HG02885 (cell line): ENCODE measurements at regions not wholly inside any gene's neighbourhood (a gene's known extent, or its start where the extent isn't known, plus 50 kb on each side); places are given as distances from the start of the nearest gene placed in this dataset.

ENCODE experiments used
- ATAC-seq: cut with Tn5 transposase; IDR thresholded peaks from one replicate; pipeline ENCODE4 v1.9.1; 2021; ENCODE audit warnings: mild to moderate bottlenecking; ENCODE audit not compliant: unreplicated experiment, poor library complexity

GRCh38 chr15:95840855-95841254 is 489.6 kb upstream of the NR2F2 start:
- no peak for ATAC-seq

DNA sequence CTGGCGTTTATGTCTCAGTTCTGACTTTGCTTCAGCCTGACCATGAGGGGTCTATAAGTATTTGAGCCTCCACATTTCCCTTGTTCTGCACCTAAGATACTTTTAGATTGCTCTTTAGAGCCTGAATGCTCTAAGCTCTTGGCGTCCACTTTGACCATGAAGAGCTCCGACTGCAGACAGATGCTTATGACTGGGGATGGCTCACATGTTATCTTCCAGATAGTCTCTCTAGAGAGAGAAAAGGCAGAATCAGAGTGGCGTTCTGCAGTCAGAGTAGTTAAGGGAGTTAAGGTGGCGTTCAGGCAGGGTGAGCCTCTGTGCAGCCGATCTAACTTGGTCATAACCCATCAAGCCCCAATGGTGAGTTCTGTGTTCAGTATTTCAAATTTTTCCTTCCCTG is 487.9 kb upstream of the NR2F2 start:
- no peak for ATAC-seq

DNA sequence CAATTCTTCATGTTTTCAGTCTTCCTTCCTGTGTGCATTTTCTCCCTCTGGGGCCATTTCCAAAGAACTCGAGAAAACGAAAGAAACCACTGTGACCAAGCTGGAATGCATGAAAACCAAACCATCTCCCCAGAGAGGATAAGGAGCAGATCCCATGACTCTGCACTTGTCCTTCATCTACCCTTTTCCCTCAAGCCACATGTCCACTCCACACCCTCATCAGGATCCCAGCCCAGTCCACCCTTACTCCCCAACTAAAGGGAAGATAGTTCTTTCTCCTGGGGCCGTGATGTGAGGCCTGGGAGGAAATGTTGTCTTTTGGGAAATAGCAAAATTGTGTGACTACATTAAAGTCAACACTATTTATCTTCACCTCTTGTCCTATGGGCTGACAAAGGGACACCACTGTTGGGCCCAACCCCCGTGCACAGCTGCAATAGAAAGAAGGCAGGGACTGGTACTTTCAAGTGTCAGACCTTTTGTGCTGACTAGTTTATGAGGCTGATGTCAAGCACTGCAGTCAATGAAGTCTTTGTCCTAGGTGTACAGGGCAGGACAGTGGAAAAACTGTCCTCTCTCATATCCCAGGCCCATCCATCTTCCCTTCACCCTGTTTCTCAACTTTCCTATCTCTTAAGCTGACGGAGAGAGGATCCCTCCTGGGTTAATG is 487.1 kb upstream of the NR2F2 start:
- ATAC-seq: no peak

DNA sequence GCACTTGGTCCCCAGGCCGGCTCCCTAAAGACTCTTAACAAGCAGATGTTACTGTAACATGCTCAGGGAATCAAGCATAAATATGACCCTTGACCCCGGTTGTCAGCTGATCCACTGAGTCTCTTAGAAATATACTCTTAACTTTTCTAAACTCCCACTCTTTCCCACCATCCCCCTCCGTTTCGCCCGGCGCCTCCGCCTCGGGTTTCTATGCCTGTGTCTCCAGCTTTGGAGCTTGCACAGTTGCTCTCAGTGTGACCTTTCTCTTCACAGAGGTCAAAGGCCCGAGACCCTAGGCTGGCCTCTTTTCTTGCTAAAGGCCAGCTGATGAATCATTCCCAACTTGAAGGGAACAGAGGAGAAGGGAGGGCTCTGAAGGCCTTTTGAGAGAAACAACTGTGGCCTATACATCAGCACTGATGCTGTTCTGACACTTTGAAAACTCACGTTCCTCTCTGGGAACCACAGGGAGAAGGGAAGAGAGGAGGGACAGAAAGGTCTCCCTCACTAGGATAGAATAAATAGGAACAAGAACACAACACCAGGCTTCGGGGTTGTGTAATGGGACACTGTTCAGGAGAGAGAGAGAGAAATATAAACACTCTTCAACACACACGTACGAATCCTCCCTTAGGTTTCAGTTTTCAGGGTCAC is 484.5 kb upstream of the NR2F2 start:
- ATAC-seq: no peak

DNA sequence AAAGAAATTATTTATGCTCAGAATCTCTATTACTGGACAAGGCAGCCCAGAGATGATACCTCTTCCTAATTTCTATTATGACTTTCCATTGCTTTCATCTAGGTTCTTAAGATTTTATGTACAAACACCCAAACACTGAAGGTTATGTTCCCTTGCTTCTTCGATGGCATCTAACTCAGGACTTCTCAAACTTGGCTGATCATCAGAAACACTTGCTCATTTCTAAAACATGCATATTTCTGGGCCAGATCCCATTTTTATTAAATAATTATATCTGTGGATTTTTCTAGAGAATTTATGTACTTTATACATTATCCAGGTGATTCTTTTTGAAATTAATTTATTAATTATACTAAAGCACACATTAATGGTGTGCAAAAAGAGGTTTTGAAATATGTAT is 482.4 kb upstream of the NR2F2 start:
- no peak for ATAC-seq

GRCh38 chr15:95850837-95851236 is 479.7 kb upstream of the NR2F2 start:
- ATAC-seq: no peak

GRCh38 chr15:95853350-95853749 is 477.1 kb upstream of the NR2F2 start:
- ATAC-seq: no peak

GRCh38 chr15:95857124-95857757 is 473.3 kb upstream of the NR2F2 start:
- ATAC-seq: no peak

DNA sequence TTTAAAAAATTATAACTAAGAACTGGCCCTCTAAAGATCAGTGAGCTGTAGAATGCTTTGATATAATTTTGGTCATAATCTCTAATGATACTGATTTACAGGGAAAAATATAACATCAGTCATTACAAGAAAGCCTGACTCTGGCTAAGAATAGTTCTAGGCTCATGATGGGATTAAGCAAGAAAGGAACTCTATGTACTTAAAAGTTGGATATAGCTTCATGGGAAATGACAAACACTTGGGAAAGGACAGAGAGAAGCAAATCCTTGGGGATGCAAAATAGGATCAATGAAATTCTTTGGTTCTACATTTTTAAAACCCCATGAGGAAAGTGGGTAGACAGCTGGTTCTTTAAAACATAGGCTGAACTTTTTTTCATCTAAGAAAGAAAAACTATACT is 472.7 kb upstream of the NR2F2 start:
- ATAC-seq: no peak

DNA sequence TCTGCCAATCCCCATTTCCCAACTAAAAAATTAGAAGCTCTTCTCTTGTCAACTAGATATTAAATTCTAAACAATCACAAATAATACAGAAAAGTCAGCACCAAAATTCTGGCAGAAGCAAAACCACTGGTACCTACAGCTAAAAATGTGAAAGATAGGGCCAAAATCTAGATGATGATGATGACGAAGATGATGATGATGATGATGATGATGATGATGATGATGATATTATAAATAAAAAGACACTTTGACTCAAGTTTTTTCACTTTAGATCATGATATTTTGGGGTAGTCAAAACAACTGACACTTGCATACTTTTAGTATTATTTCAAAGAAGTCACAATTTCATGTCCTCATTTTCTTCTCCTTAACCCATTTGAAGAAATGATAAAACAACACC is 470.1 kb upstream of the NR2F2 start:
- ATAC-seq: no peak

- ATAC-seq: peak; percentile 39
These were observed 466.0 kb upstream of the NR2F2 start for GRCh38 chr15:95864467-95864886.

DNA sequence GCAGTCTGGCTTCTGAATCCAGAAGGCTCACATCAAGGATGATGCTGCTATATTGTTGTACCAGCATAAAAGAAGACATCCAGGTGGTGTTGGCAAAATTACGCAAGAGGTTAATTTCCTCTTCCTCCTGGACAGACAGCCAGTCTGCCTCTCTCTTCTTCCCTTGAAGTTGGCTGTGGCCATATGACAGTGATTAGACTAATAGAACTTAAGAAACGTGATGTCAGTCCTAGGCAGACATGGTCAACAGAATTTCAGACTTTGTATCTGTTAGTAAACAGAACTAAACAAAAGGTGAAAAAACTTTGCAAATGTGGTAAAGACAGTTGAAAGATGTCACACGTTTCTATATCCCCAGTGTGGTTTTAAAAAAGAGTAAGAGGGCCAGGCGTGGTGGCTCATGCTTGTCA is 465.2 kb upstream of the NR2F2 start:
- no peak for ATAC-seq

DNA sequence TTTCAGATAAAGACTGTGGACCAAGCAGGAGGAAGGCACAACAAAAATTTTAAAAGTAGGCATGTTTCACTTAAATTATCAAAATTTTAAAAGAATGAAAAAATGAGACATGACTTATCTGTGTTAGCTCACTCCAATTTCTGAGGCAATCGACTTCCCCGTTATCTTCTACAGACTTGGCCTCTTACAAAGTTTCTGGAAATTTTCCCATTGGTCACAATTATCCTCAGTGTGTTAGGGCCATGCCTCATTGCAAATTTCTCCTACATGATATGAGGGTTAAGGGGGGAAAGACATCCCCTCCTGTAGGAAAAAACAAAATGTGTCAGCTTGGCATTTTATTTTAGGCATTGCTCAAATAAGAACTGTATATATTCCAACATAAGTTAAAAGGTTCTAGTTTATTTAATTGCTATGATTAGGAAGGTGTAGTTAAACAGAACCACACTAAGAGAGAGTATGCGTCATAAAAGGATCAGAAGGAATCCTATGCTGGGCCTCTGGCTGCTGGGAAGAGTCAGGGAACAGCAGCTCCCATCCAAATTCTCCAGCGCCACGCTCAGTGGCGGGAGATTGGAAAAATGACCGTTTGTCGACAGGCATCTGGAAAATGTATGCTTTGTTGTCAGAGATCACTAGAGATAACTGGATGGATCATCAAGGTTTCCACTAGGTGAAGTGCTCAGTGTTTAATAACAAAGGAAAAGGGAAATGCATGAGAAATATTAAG is 463.6 kb upstream of the NR2F2 start:
- ATAC-seq: no peak

DNA sequence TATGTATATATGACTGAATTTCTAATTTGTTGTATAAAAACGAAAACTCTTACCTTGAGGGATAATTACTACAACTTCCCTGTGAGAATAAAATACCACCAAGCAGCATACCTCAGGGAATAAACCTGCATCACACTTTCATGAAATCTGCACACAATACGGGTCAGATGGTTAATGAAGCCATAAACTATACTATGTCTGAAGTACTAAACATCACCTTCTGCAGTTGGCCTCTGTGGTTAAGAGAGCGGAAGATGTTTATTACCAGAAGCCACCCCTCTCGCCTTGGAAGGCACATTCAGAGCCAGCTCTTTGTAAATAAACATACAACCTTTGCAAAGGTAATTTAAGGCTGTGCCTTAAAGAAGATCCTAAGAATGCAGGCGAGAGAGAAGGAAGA is 462.1 kb upstream of the NR2F2 start:
- ATAC-seq: no peak

- no peak for ATAC-seq
These were observed 461.5 kb upstream of the NR2F2 start for GRCh38 chr15:95868970-95869369.

DNA sequence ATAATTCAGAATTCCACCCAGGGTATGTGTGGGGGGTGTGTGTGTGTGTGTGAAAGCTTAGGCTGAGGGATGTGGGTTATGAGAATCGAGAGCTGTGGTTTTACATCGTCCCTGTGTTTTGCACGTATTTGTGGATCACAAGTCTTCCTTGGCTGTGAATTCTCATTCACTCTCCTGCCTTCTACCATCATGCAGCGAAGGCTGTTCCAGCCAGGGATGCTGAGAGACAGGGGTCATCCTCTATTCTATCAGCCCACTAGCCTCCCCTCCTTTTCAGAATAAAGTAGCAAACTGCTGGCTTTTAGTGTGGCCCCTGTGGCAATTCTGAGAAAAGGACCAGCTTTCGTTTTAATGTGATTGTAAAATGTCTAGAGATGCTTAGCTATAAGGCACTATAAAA is 460.6 kb upstream of the NR2F2 start:
- ATAC-seq: no peak

- no peak for ATAC-seq
These were observed 458.1 kb upstream of the NR2F2 start for GRCh38 chr15:95872366-95872771.

GRCh38 chr15:95874637-95875036 is 455.9 kb upstream of the NR2F2 start:
- no peak for ATAC-seq

DNA sequence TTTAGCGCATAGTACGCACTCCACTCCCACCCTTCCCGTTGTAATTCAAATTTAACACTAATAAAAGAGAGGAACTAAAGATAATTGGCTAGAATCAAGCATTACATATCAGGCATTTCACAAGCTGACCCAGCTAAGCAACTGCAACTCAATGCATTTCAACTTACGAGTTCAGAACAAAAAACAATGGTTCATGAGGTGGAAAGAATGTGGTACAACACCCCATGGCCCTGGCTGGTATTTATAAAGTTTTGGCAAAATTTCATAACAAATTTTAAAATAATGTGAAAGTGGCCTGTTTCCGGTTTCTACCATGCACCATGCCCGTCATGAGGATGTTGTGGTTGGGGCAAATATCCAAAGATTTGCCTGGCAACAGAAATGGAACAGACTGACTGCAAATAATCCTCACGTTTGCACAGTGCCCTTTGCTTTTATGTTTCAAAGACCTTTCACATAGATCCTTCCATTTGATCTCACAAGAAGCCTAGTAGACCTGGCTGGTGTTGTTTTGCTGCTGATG is 455.3 kb upstream of the NR2F2 start:
- ATAC-seq: no peak

- no peak for ATAC-seq
These were observed 450.4 kb upstream of the NR2F2 start for GRCh38 chr15:95880031-95880570.

- no peak for ATAC-seq
These were observed 449.9 kb upstream of the NR2F2 start for GRCh38 chr15:95880630-95881029.
